ENCODE measurements at regions not wholly inside any gene's neighbourhood (a gene's known extent, or its start where the extent isn't known, plus 50 kb on each side); places are given as distances from the start of the nearest gene placed in this dataset.

- ATAC-seq (ENCODE audit: low read depth) = no peak
- Mint-ChIP-seq H3K4me1 (peaks cover 2% of the 10 kb centered on the region), H3K27me3 (no peaks in the 10 kb centered on the region), H3K4me3 (no peak overlapping the region), H3K36me3 (ENCODE audit: low read depth) (no peaks in the 10 kb centered on the region), H3K27ac (no peak overlapping the region), H3K9me3 (peaks cover 10% of the 10 kb centered on the region)
- DNase-seq = no peak
- ChIA-PET CTCF (no interaction called here), POLR2A (no interaction called here)
- TF ChIP-seq CTCF (IDR thresholded peaks at IDR 0.05) = no peak
- intact Hi-C loops (cut with micrococcal nuclease) = no loop called here
Observed at GRCh38 chr12:114998118-114998749, 314.3 kb upstream of the TBX3 start.

GRCh38 chr12:114996382-114996781 lies 312.4 kb upstream of the TBX3 start:
- ChIA-PET CTCF (no interaction called here), POLR2A (no interaction called here)
- no peaks in the 10 kb centered on the region for H3K27me3 Mint-ChIP-seq
- H3K27ac Mint-ChIP-seq = no peak overlapping the region
- peaks cover 2% of the 10 kb centered on the region for H3K4me1 Mint-ChIP-seq
- no peaks in the 10 kb centered on the region for H3K36me3 Mint-ChIP-seq (ENCODE audit: low read depth)
- no peak overlapping the region for H3K4me3 Mint-ChIP-seq
- no peak for TF ChIP-seq CTCF (IDR thresholded peaks at IDR 0.05)
- peaks cover 10% of the 10 kb centered on the region for H3K9me3 Mint-ChIP-seq
- ATAC-seq (ENCODE audit: low read depth) (no peak), DNase-seq (no peak)
- intact Hi-C loops (cut with micrococcal nuclease) = no loop called here

GRCh38 chr12:114995891-114996290 lies 311.9 kb upstream of the TBX3 start:
- no peak for TF ChIP-seq CTCF (IDR thresholded peaks at IDR 0.05)
- DNase-seq (no peak), ATAC-seq (ENCODE audit: low read depth) (no peak)
- no peak overlapping the region for H3K27ac Mint-ChIP-seq
- POLR2A ChIA-PET = no interaction called here
- no peaks in the 10 kb centered on the region for H3K36me3 Mint-ChIP-seq (ENCODE audit: low read depth)
- CTCF ChIA-PET = no interaction called here
- peaks cover 10% of the 10 kb centered on the region for H3K9me3 Mint-ChIP-seq
- no peak overlapping the region for H3K4me3 Mint-ChIP-seq
- no peaks in the 10 kb centered on the region for H3K4me1 Mint-ChIP-seq
- intact Hi-C loops (cut with micrococcal nuclease) = no loop called here
- H3K27me3 Mint-ChIP-seq = no peaks in the 10 kb centered on the region

GRCh38 chr12:114993165-114993564 lies 309.2 kb upstream of the TBX3 start:
- no peak overlapping the region for H3K27ac Mint-ChIP-seq
- ATAC-seq (ENCODE audit: low read depth) (no peak), DNase-seq (no peak)
- H3K4me3 Mint-ChIP-seq = no peak overlapping the region
- ChIA-PET CTCF (no interaction called here), POLR2A (no interaction called here)
- no peak for TF ChIP-seq CTCF (IDR thresholded peaks at IDR 0.05)
- peaks cover 4% of the 10 kb centered on the region for H3K27me3 Mint-ChIP-seq
- H3K9me3 Mint-ChIP-seq = peaks cover 10% of the 10 kb centered on the region
- intact Hi-C loops (cut with micrococcal nuclease) = no loop called here
- H3K4me1 Mint-ChIP-seq = no peaks in the 10 kb centered on the region
- no peaks in the 10 kb centered on the region for H3K36me3 Mint-ChIP-seq (ENCODE audit: low read depth)

GRCh38 chr12:114992443-114992842 lies 308.5 kb upstream of the TBX3 start:
- ATAC-seq (ENCODE audit: low read depth) = no peak
- H3K9me3 Mint-ChIP-seq = peaks cover 10% of the 10 kb centered on the region
- no peak for DNase-seq
- H3K27me3 Mint-ChIP-seq = peaks cover 4% of the 10 kb centered on the region
- no peaks in the 10 kb centered on the region for H3K4me1 Mint-ChIP-seq
- CTCF ChIA-PET = no interaction called here
- TF ChIP-seq CTCF (IDR thresholded peaks at IDR 0.05) = no peak
- intact Hi-C loops (cut with micrococcal nuclease) = no loop called here
- no peak overlapping the region for H3K27ac Mint-ChIP-seq
- no peak overlapping the region for H3K4me3 Mint-ChIP-seq
- H3K36me3 Mint-ChIP-seq (ENCODE audit: low read depth) = no peaks in the 10 kb centered on the region
- POLR2A ChIA-PET = no interaction called here

Data from activated B cell treated with CpG ODN at 0.5 μM for 24 hours (primary cell).